Cardiac muscle cell (in vitro differentiated cells and primary cell): ENCODE measurements at regions not wholly inside any gene's neighbourhood (a gene's known extent, or its start where the extent isn't known, plus 50 kb on each side); places are given as distances from the start of the nearest gene placed in this dataset.

ENCODE experiments used
- DNase-seq, 2 donors: peaks; one replicate each; pipeline versions ENCODE4 v3.0.0 to v3.0.0-alpha.2; 2010 to 2017; ENCODE audit warnings: low read depth in 1 of 2, low spot score in 1 of 2
- H3K27ac ChIP-seq: fragments of 200-600 bp; sonication (generic); 2 replicates; pipeline ENCODE4 v1.5.1; 2016
- H3K27me3 ChIP-seq: fragments of 200-600 bp; sonication (generic); 2 replicates; pipeline ENCODE4 v1.6.0; 2016; ENCODE audit warnings: control low read depth
- H3K36me3 ChIP-seq: fragments of 200-600 bp; sonication (generic); 2 replicates; pipeline ENCODE4 v1.5.1; 2016; ENCODE audit warnings: control low read depth
- H3K4me1 ChIP-seq: fragments of 200-600 bp; sonication (generic); 2 replicates; pipeline ENCODE4 v1.8.1; 2017; ENCODE audit warnings: low read depth, mild to moderate bottlenecking, mixed run types
- H3K4me3 ChIP-seq: fragments of 200-600 bp; sonication (generic); 2 replicates; pipeline ENCODE4 v1.5.1; 2016; ENCODE audit warnings: mild to moderate bottlenecking
- H3K9me3 ChIP-seq: fragments of 200-600 bp; sonication (generic); 2 replicates; pipeline ENCODE4 v1.5.1; 2017; ENCODE audit warnings: low read depth, mild to moderate bottlenecking, control low read depth
- CTCF ChIP-seq: IDR thresholded peaks from 2 replicates; pipeline ENCODE4 v1.5.1; 2012; ENCODE audit warnings: low read depth, mild to moderate bottlenecking, low read length

DNA sequence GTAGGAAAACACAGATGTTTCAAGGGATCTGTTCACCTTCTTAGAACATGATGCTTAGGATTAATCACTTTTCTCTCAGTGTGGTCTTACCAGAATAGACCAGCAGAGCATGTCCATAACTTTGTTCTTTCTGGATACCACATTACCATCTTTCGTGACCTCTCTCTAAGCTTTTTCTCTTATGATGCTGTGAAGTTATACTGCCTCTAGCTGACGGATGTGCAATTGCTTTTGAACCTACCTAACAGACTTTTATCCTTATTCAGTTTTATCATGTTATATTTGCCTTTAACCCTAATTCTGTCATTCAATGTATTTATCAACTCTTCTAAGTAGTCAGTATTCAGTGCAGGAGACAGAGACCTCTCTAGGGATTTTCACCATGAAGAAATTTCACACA lies 246.7 kb downstream of the DACT1 start:
- H3K27me3 ChIP-seq: no peaks in the 10 kb centered on the region

GRCh38 chr14:58887931-58888330 lies 250.2 kb downstream of the DACT1 start:
- Histone ChIP-seq H3K36me3 (no peaks in the 10 kb centered on the region), H3K9me3 (no peaks in the 10 kb centered on the region), H3K4me1 (no peaks in the 10 kb centered on the region), H3K27me3 (no peaks in the 10 kb centered on the region), H3K27ac (no peak overlapping the region), H3K4me3 (no peak overlapping the region)
- DNase-seq: peak in 1 of 2 donors; percentile 15
- no peak for TF ChIP-seq CTCF

More for the DNA sequence above, 246.7 kb downstream of the DACT1 start:
- Histone ChIP-seq H3K4me3 (no peak overlapping the region), H3K9me3 (no peaks in the 10 kb centered on the region), H3K36me3 (no peaks in the 10 kb centered on the region), H3K4me1 (no peaks in the 10 kb centered on the region), H3K27ac (no peak overlapping the region)
- no peak for DNase-seq
- no peak for TF ChIP-seq CTCF

DNA sequence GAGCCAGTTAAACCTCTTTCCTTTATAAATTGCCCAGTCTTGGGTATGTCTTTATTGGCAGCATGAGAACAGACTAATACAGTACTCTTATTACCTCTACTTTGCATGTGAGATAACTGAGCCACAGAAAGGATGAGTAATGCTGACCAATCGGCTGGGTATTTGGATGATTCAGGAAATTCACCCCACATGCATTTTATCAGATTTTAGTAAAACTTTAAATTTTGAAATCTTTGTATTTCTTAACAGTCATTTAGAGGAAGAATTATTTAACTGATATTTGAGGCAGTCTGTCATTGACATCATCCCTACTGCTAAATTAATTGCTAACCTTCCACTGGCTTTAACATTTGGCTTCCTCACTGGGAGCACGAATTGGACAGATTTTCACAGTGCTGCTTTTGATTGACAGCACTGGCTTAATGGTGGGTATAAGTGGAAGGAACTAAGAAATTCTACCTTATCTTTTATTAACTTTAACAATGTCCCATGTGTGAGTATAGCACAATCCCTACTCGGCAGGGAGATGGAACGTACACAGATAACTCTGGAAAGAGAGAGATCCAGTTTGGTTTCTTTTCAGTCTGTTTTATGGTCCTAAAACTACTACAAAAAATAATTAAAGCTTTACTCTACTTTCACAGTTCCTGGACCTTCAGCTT lies 261.0 kb downstream of the DACT1 start:
- H3K27me3 ChIP-seq: no peaks in the 10 kb centered on the region

GRCh38 chr14:58899317-58899713 lies 261.6 kb downstream of the DACT1 start:
- peaks cover 4% of the 10 kb centered on the region for H3K4me1 ChIP-seq
- no peaks in the 10 kb centered on the region for H3K9me3 ChIP-seq
- no peak overlapping the region for H3K27ac ChIP-seq
- peak in 1 of 2 donors; percentile 85 for DNase-seq
- no peaks in the 10 kb centered on the region for H3K36me3 ChIP-seq
- no peak overlapping the region for H3K4me3 ChIP-seq
- H3K27me3 ChIP-seq: no peaks in the 10 kb centered on the region
- TF ChIP-seq CTCF: no peak

More for the DNA sequence above, 261.0 kb downstream of the DACT1 start:
- Histone ChIP-seq H3K36me3 (no peaks in the 10 kb centered on the region), H3K4me3 (no peak overlapping the region), H3K4me1 (peaks cover 4% of the 10 kb centered on the region), H3K27ac (no peak overlapping the region), H3K9me3 (no peaks in the 10 kb centered on the region)
- no peak for TF ChIP-seq CTCF
- peak in 1 of 2 donors; percentile 91 for DNase-seq

DNA sequence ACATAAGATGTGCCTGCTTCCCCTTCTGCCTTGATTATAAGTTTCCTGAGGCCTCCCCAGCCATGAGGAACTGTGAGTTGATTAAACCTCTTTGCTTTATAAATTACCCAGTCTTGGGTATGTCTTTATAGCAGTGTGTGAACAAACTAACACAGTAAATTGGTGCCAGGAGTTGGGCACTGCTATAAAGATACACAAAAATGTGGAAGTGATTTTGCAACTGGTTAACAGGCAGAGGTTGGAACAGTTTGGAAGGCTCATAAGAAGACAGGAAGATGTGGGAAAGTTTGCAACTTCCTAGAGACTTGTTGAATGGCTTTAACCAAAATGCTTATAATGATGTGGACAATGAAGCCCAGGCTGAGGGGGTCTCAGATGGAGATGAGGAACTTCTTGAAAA lies 264.1 kb downstream of the DACT1 start:
- DNase-seq: peak in 1 of 2 donors; percentile 14
- TF ChIP-seq CTCF: no peak

More for the DNA sequence above, 264.1 kb downstream of the DACT1 start:
- Histone ChIP-seq H3K4me1 (peaks cover 9% of the 10 kb centered on the region), H3K36me3 (no peaks in the 10 kb centered on the region), H3K4me3 (no peak overlapping the region), H3K9me3 (no peaks in the 10 kb centered on the region), H3K27ac (no peak overlapping the region), H3K27me3 (no peaks in the 10 kb centered on the region)
